ENCODE measurements at regions not wholly inside any gene's neighbourhood (a gene's known extent, or its start where the extent isn't known, plus 50 kb on each side); places are given as distances from the start of the nearest gene placed in this dataset.

- H3K79me2 ChIP-seq (ENCODE audit: control insufficient read depth, insufficient read depth, low read length) = no peaks in the 10 kb centered on the region
- CTCF ChIA-PET = no interaction called here
- no peak overlapping the region for H3K27ac ChIP-seq (ENCODE audit: control insufficient read depth, insufficient read depth)
- no peaks in the 10 kb centered on the region for H3K9me3 ChIP-seq (replicated peaks; ENCODE audit: control insufficient read depth, insufficient read depth, low read length)
- no peak overlapping the region for H3K9ac ChIP-seq (ENCODE audit: control insufficient read depth, insufficient read depth, low read length)
- RAD21 ChIA-PET (ENCODE audit: unreplicated experiment) = no interaction called here
- intact Hi-C loops (cut with micrococcal nuclease; ENCODE audit: unreplicated experiment) = no loop called here
- FAIRE-seq (no peak), ATAC-seq (no peak), DNase-seq (ENCODE audit: low read depth, low spot score) (no peak)
- 0% methylated on average over 1 of the region's 1 CpG for WGBS (ENCODE audit: insufficient coverage, insufficient replicate concordance, low lambda C conversion rate, missing lambda C conversion rate)
- BruUV-seq (replicated peaks) = no TSS peak
- no peak for TF ChIP-seq STAT1 (conservative IDR thresholded peaks at IDR 0.05)
- TF ChIP-seq CREB1 (IDR thresholded peaks at IDR 0.05; ENCODE audit: low read depth) = no peak
- TF ChIP-seq SMAD1 (IDR thresholded peaks at IDR 0.05; ENCODE audit: low read depth, partially characterized antibody) = no peak
- no peak for TF ChIP-seq BMI1 (IDR thresholded peaks at IDR 0.05; ENCODE audit: borderline replicate concordance)
- TF ChIP-seq RBBP5 (conservative IDR thresholded peaks at IDR 0.05) = no peak
- no peak for TF ChIP-seq ZBTB33 (IDR thresholded peaks at IDR 0.05)
- TF ChIP-seq HDGF (IDR thresholded peaks at IDR 0.05) = no peak
- TF ChIP-seq HSF1 (IDR thresholded peaks at IDR 0.05; ENCODE audit: low read depth, low read length) = no peak
- POLR2A ChIA-PET = no interaction called here
- H3K36me3 ChIP-seq (ENCODE audit: control insufficient read depth in 2 of 2, insufficient read depth in 2 of 2, low read length in 1 of 2) = no peaks in the 10 kb centered on the region
- no peak overlapping the region for H3K4me2 ChIP-seq (ENCODE audit: control insufficient read depth, insufficient read depth)
- H2AFZ ChIP-seq (ENCODE audit: control insufficient read depth, low read depth, low read length) = no peak overlapping the region
- no peaks in the 10 kb centered on the region for H3K27me3 ChIP-seq (replicated peaks in 1 of 2; ENCODE audit: control insufficient read depth in 2 of 2, insufficient read depth in 2 of 2, low read length in 1 of 2)
- no peaks in the 10 kb centered on the region for H4K20me1 ChIP-seq (ENCODE audit: control insufficient read depth, insufficient read depth)
- no peaks in the 10 kb centered on the region for H3K4me1 ChIP-seq (ENCODE audit: control insufficient read depth, insufficient read depth, low read length)
- H3K4me3 ChIP-seq = no peak overlapping the region
- SMC1A ChIA-PET (ENCODE audit: uncharacterized antibody, unreplicated experiment) = no interaction called here
- in situ Hi-C loops (cut with MboI) = no loop called here
Observed at GRCh38 chr2:35591886-35592285, 763.7 kb upstream of the CRIM1 start.

Data from GM12878 (cell line).